K562 (cell line): ENCODE measurements at regions not wholly inside any gene's neighbourhood (a gene's known extent, or its start where the extent isn't known, plus 50 kb on each side); places are given as distances from the start of the nearest gene placed in this dataset.

Source experiments
- ATAC-seq: fragments of 200-7000 bp; cut with Tn5 transposase; 3 replicates; pipeline ENCODE4 v1.9.1; 2020; ENCODE audit warnings: moderate library complexity
- BruUV-seq: library from RNA; stranded (reverse); fragments of 400-500 nt; replicated peaks from 2 replicates; lab custom pipeline; 2021; lab: Mats Ljungman, UMichigan
- CTCF ChIA-PET: fragments of 300-600 bp; formaldehyde crosslinking; extraction: SDS; loops from one replicate; lab custom pipeline; 2021; ENCODE audit warnings: low intra/inter-chr PET ratio; lab: Yijun Ruan, JAX
- POLR2A ChIA-PET: fragments of 300-600, 350-650 bp; sonication (Branson Sonifier 250); formaldehyde crosslinking; extraction: SDS; loops from one replicate; lab custom pipeline; 2021; ENCODE audit warnings: antibody characterized with exemption, inconsistent platforms; lab: Yijun Ruan, JAX
- DNase-seq, 4 experiments: peaks; one replicate each; pipeline versions ENCODE4 v3.0.0 to v3.0.0-alpha.2; 2011 to 2018; ENCODE audit warnings: low spot score in 3 of 4, mixed read lengths in 3 of 4; ENCODE audit errors: extremely low read depth in 1 of 4
- FAIRE-seq: peaks from 2 replicates; lab custom pipeline; 2011; peaks lifted over from hg19 to GRCh38; lab: Jason Lieb, UNC
- H2AFZ ChIP-seq: 2 replicates; pipeline ENCODE4 v1.6.0; 2011; ENCODE audit warnings: low read depth, low read length, control low read depth, inconsistent platforms
- H3K27ac ChIP-seq: fragments of 200-600 bp; 3 replicates; pipeline ENCODE4 v1.8.0; 2011; ENCODE audit warnings: low read depth, mild to moderate bottlenecking, control low read depth, inconsistent platforms, low read length, moderate library complexity, mixed read lengths; ENCODE audit errors: extremely low read depth
- H3K27me3 ChIP-seq, 2 experiments: fragments of 300-600 bp in 1 of 2; 2 replicates in 1 of 2; 3 replicates in 1 of 2; pipeline versions ENCODE4 v1.6.0 to v1.8.0; 2011; ENCODE audit warnings: inconsistent platforms in 2 of 2, low read length in 2 of 2, mild to moderate bottlenecking in 1 of 2, mixed read lengths in 1 of 2, moderate library complexity in 1 of 2; ENCODE audit not compliant: control insufficient read depth in 2 of 2, insufficient read depth in 2 of 2
- H3K36me3 ChIP-seq: fragments of 300-600 bp; 3 replicates; pipeline ENCODE4 v1.8.0; 2011; ENCODE audit warnings: mild to moderate bottlenecking, low read length, inconsistent platforms; ENCODE audit not compliant: control insufficient read depth, insufficient read depth
- H3K4me1 ChIP-seq, 2 experiments: fragments of 200-600 bp in 1 of 2; replicated peaks in 1 of 2; 2 replicates in 1 of 2; 3 replicates in 1 of 2; pipeline versions ENCODE4 v1.5.1 to v1.8.0; 2011; ENCODE audit warnings: inconsistent platforms in 2 of 2, low read length in 2 of 2, mild to moderate bottlenecking in 1 of 2, mixed read lengths in 1 of 2, moderate library complexity in 1 of 2; ENCODE audit not compliant: control insufficient read depth in 2 of 2, insufficient read depth in 2 of 2
- H3K4me2 ChIP-seq: 2 replicates; pipeline ENCODE4 v1.6.1; 2011; ENCODE audit warnings: low read length, control low read depth, inconsistent platforms, mixed read lengths; ENCODE audit not compliant: insufficient read depth
- H3K4me3 ChIP-seq: fragments of 200-600 bp; sonication (generic), shearing (Covaris generic); 2 replicates; pipeline ENCODE4 v1.5.1; 2016; ENCODE audit warnings: control low read depth, inconsistent platforms
- H3K79me2 ChIP-seq: fragments of 200-600 bp; 3 replicates; pipeline ENCODE4 v1.8.0; 2011; ENCODE audit warnings: low read length, inconsistent platforms; ENCODE audit not compliant: control insufficient read depth, insufficient read depth
- H3K9ac ChIP-seq, 2 experiments: 2 replicates each; pipeline versions ENCODE4 v1.6.0 to v1.6.1; 2011; ENCODE audit warnings: low read depth in 2 of 2, low read length in 2 of 2, control low read depth in 1 of 2, inconsistent platforms in 1 of 2, mild to moderate bottlenecking in 1 of 2, mixed read lengths in 1 of 2; ENCODE audit not compliant: insufficient read depth in 1 of 2
- H3K9me1 ChIP-seq: one replicate; pipeline ENCODE4 v1.6.0; 2011; ENCODE audit warnings: inconsistent platforms, mild to moderate bottlenecking, low read length, moderate library complexity; ENCODE audit not compliant: control insufficient read depth, insufficient read depth
- H3K9me3 ChIP-seq: replicated peaks from 2 replicates; pipeline ENCODE4 v1.5.1; 2011; ENCODE audit warnings: low read depth, low read length, inconsistent platforms; ENCODE audit not compliant: control insufficient read depth, insufficient read depth
- H4K20me1 ChIP-seq: replicated peaks from 2 replicates; pipeline ENCODE4 v1.6.1; 2011; ENCODE audit warnings: low read length, inconsistent platforms, mixed read lengths; ENCODE audit not compliant: control insufficient read depth, insufficient read depth
- ATF2 ChIP-seq: sonication (generic); formaldehyde crosslinking; IDR thresholded peaks from 2 replicates; pipeline ENCODE4 v1.8.1; 2022; ENCODE audit warnings: missing genetic modification reagents
- FOSL1 ChIP-seq: fragments of 200-800 bp; sonication (Bioruptor generic); conservative IDR thresholded peaks from 2 replicates; pipeline ENCODE4 v1.6.1; 2016; ENCODE audit warnings: missing genetic modification characterization, missing compliant biosample characterization
- HMBOX1 ChIP-seq: sonication (generic); IDR thresholded peaks from 2 replicates; pipeline ENCODE4 v1.6.1; 2016
- ILK ChIP-seq: fragments of 450-650 bp; IDR thresholded peaks from 2 replicates; pipeline ENCODE4 v1.6.1; 2016; ENCODE audit warnings: missing genetic modification characterization, low read depth, mild to moderate bottlenecking, missing compliant biosample characterization, moderate library complexity, borderline replicate concordance
- IRF1 ChIP-seq: sonication (generic); formaldehyde crosslinking; IDR thresholded peaks from 2 replicates; pipeline ENCODE4 v1.8.0; 2022; ENCODE audit warnings: missing genetic modification reagents, mild to moderate bottlenecking, borderline replicate concordance
- PBX2 ChIP-seq, 2 experiments: IDR thresholded peaks in 1 of 2; conservative IDR thresholded peaks in 1 of 2; 2 replicates each; pipeline ENCODE4 v1.6.1; 2016; ENCODE audit warnings: low read depth in 2 of 2, mild to moderate bottlenecking in 1 of 2, missing compliant biosample characterization in 1 of 2, missing genetic modification characterization in 1 of 2, moderate library complexity in 1 of 2
- POLR2B ChIP-seq: fragments of 450-650 bp; IDR thresholded peaks from 2 replicates; pipeline ENCODE4 v1.6.1; 2018; ENCODE audit warnings: low read depth; ENCODE audit not compliant: partially characterized antibody
- RAD21 ChIP-seq, 2 experiments: fragments of 250-450 bp in 1 of 2; fragments of 450-650 bp in 1 of 2; sonication (Bioruptor Pico) in 1 of 2; formaldehyde crosslinking in 1 of 2; IDR thresholded peaks in 1 of 2; conservative IDR thresholded peaks in 1 of 2; 2 replicates each; pipeline versions ENCODE4 v1.4.0 to v1.8.0; 2020 to 2022; ENCODE audit warnings: mild to moderate bottlenecking in 2 of 2, moderate library complexity in 1 of 2
- SIN3A ChIP-seq, 2 experiments: fragments of 150-350 bp in 1 of 2; IDR thresholded peaks; 2 replicates each; pipeline ENCODE4 v1.6.1; 2011 to 2016; ENCODE audit warnings: borderline replicate concordance in 2 of 2, low read depth in 2 of 2, low read length in 2 of 2, mild to moderate bottlenecking in 2 of 2, moderate library complexity in 2 of 2; ENCODE audit not compliant: control insufficient read depth in 1 of 2
- SMARCB1 ChIP-seq: IDR thresholded peaks from 2 replicates; pipeline ENCODE4 v1.6.1; 2011; ENCODE audit warnings: improper control_type of control experiment, low read depth; ENCODE audit not compliant: insufficient read length
- TAF15 ChIP-seq: fragments of 200-400 bp; formaldehyde crosslinking; IDR thresholded peaks from 2 replicates; pipeline ENCODE4 v1.6.1; 2017; ENCODE audit warnings: mild to moderate bottlenecking, low read depth, low read length, moderate library complexity
- ZNF239 ChIP-seq: fragments of 250-450 bp; sonication (Bioruptor Pico); IDR thresholded peaks from 2 replicates; pipeline ENCODE4 v1.4.0; 2020; ENCODE audit warnings: mild to moderate bottlenecking
- WGBS: fragments of 100-300 bp; shearing (Covaris generic); methylation state at CpG from one replicate; pipeline ENCODE4 v1.1.6; 2016; ENCODE audit warnings: low coverage, mixed read lengths; ENCODE audit not compliant: insufficient coverage; ENCODE audit errors: missing lambda C conversion rate; 5-methylcytosine and 5-hydroxymethylcytosine counted together
- in situ Hi-C: fragments of 300-500 bp; cut with MboI; formaldehyde crosslinking; loops from 4 replicates; pipeline ENCODE4 v1.15.0; 2018; ENCODE audit warnings: inconsistent platforms, mixed read lengths
- intact Hi-C: fragments of 100-400 bp; cut with micrococcal nuclease; formaldehyde crosslinking; loops from 2 replicates; pipeline ENCODE4 v1.14.2; 2022

GRCh38 chr1:209037064-209037463 is 546.5 kb upstream of the CAMK1G start:
- H3K79me2 ChIP-seq = no peaks in the 10 kb centered on the region
- no peak overlapping the region for H3K27ac ChIP-seq
- TF ChIP-seq ATF2 (CRISPR knock-in tag) (no peak), RAD21 (CRISPR knock-in tag; conservative IDR thresholded peaks at IDR 0.05 in 1 of 2, IDR thresholded peaks at IDR 0.05 in 1 of 2) (no peak), HMBOX1 (no peak), ZNF239 (CRISPR knock-in tag) (no peak), ILK (no peak), TAF15 (no peak), IRF1 (CRISPR knock-in tag) (no peak), PBX2 (CRISPR knock-in tag; IDR thresholded peaks at IDR 0.05; ENCODE audit: low read depth) (no peak), PBX2 (tag; conservative IDR thresholded peaks at IDR 0.05; ENCODE audit: low read depth) (no peak), SIN3A (IDR thresholded peaks at IDR 0.05; ENCODE audit: borderline replicate concordance in 2 of 2, control insufficient read depth in 1 of 2, low read depth in 2 of 2, low read length in 2 of 2) (no peak), POLR2B (no peak), FOSL1 (tag) (no peak), SMARCB1 (no peak)
- ATAC-seq (no peak), DNase-seq (no peak), FAIRE-seq (no peak)
- H3K9ac ChIP-seq = no peak overlapping the region
- H3K4me1 ChIP-seq = no peaks in the 10 kb centered on the region
- CTCF ChIA-PET = no interaction called here
- no TSS peak for BruUV-seq
- H3K9me3 ChIP-seq = no peaks in the 10 kb centered on the region; the same call in 1 of the 2 replicates
- POLR2A ChIA-PET = no interaction called here
- H3K4me3 ChIP-seq = no peak overlapping the region
- no peaks in the 10 kb centered on the region for H3K36me3 ChIP-seq
- H3K9me1 ChIP-seq = no peaks in the 10 kb centered on the region
- H4K20me1 ChIP-seq = no peaks in the 10 kb centered on the region
- no peak overlapping the region for H3K4me2 ChIP-seq
- no peaks in the 10 kb centered on the region for H3K27me3 ChIP-seq
- WGBS = 4% methylated on average over 1 of the region's 1 CpG
- in situ Hi-C loops = no loop called here
- no peak overlapping the region for H2AFZ ChIP-seq
- intact Hi-C loops = no loop called here
